ENCODE measurements at regions not wholly inside any gene's neighbourhood (a gene's known extent, or its start where the extent isn't known, plus 50 kb on each side); places are given as distances from the start of the nearest gene placed in this dataset.

DNA sequence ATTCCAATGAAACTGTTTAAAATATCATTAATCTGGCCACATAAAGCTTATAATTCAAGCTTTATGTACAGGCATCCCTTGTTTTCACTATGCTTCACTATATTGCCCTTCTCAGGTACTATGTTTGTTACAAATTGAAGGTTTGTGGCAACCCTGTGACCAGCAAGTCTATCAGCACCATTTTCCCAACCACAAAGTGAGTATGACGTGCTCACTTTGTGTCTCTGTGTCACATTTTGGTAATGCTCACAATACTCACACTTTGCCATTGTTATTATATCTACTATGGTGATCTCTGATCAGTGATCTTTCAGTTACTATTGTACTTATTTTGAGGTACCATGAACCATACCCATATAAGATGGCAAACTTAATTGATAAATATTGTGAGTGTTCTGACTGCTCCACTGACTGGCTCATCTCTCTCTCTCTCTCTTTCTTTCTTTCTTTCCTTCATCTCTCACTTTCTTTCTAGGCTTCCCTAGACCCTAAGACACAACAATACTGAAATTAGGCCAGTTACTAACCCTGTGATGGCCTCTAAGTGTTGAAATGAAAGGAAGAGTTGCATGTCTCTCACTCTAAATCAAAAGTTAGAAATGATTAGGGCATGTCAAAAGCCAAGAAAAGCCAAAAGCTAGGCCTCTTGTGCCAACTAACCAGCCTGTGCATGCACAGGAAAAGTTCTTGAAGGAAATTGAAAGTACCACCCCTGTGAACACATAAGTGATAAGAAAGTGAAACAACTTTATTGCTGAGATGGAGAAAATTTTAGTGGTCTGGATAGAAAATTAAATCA, 227.9 kb downstream of the BCAS1 start:
- no peaks in the 10 kb centered on the region for H3K27me3 ChIP-seq (ENCODE audit: insufficient read depth, low read length)
- H4K91ac ChIP-seq (ENCODE audit: insufficient read length, low read depth, low read length): no peak overlapping the region
- H3K4ac ChIP-seq (ENCODE audit: low read depth, low read length): no peak overlapping the region
- no peak overlapping the region for H2BK20ac ChIP-seq (ENCODE audit: low read depth, low read length, poor library complexity, severe bottlenecking)
- Mint-ChIP-seq H3K4me1 (peaks cover 8 to 9% of the 10 kb centered on the region in 2 experiments; a peak in 3 of 4 replicates), H3K27ac (peak overlapping the region in 1 of 3 experiments; percentile 1; a peak in 2 of 7 replicates), H3K9me3 (no peaks in the 10 kb centered on the region; a peak in 2 of 5 replicates), H3K27me3 (ENCODE audit: low read depth) (no peaks in the 10 kb centered on the region), H3K36me3 (ENCODE audit: insufficient read depth in 1 of 3, low read depth in 3 of 3) (no peaks in the 10 kb centered on the region), H3K4me3 (no peak overlapping the region)
- H3K79me2 ChIP-seq (ENCODE audit: insufficient read depth, low read length): no peaks in the 10 kb centered on the region
- no peak overlapping the region for H3K14ac ChIP-seq (ENCODE audit: insufficient read depth, low read length)
- H2AK5ac ChIP-seq (ENCODE audit: insufficient read length, low read length): no peak overlapping the region
- no peak overlapping the region for H4K8ac ChIP-seq (replicated peaks; ENCODE audit: insufficient read length, low read depth, low read length)
- H4K20me1 ChIP-seq (ENCODE audit: control insufficient read depth, insufficient read depth, insufficient read length): no peaks in the 10 kb centered on the region
- no peak overlapping the region for H4K5ac ChIP-seq (ENCODE audit: insufficient read length, low read depth, low read length)
- H3K27ac ChIP-seq (ENCODE audit: insufficient read length, low read depth, low read length): no peak overlapping the region
- H3K79me1 ChIP-seq (ENCODE audit: insufficient read depth, low read depth, low read length, poor library complexity, severe bottlenecking): no peaks in the 10 kb centered on the region
- H3K4me1 ChIP-seq (ENCODE audit: insufficient read depth, low read length): no peaks in the 10 kb centered on the region
- H3K56ac ChIP-seq (ENCODE audit: insufficient read length, low read depth, low read length): no peak overlapping the region
- no peaks in the 10 kb centered on the region for H3K9me3 ChIP-seq (ENCODE audit: control insufficient read depth, low read depth, low read length)
- no peak overlapping the region for H3T11ph ChIP-seq (ENCODE audit: low read length)
- H2BK15ac ChIP-seq (ENCODE audit: low read depth, low read length): no peak overlapping the region
- H2BK120ac ChIP-seq (ENCODE audit: low read depth, low read length, poor library complexity, severe bottlenecking): no peak overlapping the region
- H3K18ac ChIP-seq (ENCODE audit: insufficient read length, low read depth, low read length): no peak overlapping the region
- no peaks in the 10 kb centered on the region for H3K23me2 ChIP-seq (ENCODE audit: insufficient read length, low read depth, low read length, poor library complexity, severe bottlenecking)
- TF ChIP-seq, protein P1, sequence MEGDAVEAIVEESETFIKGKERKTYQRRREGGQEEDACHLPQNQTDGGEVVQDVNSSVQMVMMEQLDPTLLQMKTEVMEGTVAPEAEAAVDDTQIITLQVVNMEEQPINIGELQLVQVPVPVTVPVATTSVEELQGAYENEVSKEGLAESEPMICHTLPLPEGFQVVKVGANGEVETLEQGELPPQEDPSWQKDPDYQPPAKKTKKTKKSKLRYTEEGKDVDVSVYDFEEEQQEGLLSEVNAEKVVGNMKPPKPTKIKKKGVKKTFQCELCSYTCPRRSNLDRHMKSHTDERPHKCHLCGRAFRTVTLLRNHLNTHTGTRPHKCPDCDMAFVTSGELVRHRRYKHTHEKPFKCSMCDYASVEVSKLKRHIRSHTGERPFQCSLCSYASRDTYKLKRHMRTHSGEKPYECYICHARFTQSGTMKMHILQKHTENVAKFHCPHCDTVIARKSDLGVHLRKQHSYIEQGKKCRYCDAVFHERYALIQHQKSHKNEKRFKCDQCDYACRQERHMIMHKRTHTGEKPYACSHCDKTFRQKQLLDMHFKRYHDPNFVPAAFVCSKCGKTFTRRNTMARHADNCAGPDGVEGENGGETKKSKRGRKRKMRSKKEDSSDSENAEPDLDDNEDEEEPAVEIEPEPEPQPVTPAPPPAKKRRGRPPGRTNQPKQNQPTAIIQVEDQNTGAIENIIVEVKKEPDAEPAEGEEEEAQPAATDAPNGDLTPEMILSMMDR (conservative IDR thresholded peaks at IDR 0.05): no peak
- H3K4me2 ChIP-seq (ENCODE audit: insufficient read depth, insufficient read length, low read length): no peak overlapping the region
- no peak overlapping the region for H3K9ac ChIP-seq (ENCODE audit: extremely low read depth, insufficient read length, low read length)
- no peak overlapping the region for H2BK12ac ChIP-seq (ENCODE audit: insufficient read length, low read depth, low read length)
- H2AFZ ChIP-seq (ENCODE audit: low read length): no peak overlapping the region
- H3K23ac ChIP-seq (ENCODE audit: insufficient read length, low read depth, low read length): no peak overlapping the region
- no peak overlapping the region for H2BK5ac ChIP-seq (ENCODE audit: insufficient read length, low read length)
- no CpG with 5 or more reads among the region's 1 CpG for WGBS (ENCODE audit: extremely low coverage, insufficient read length, low lambda C conversion rate)
- DNase-seq: no peak
